GM19035 (cell line): ENCODE measurements at regions not wholly inside any gene's neighbourhood (a gene's known extent, or its start where the extent isn't known, plus 50 kb on each side); places are given as distances from the start of the nearest gene placed in this dataset.

ENCODE experiments used
- ATAC-seq: cut with Tn5 transposase; IDR thresholded peaks from one replicate; pipeline ENCODE4 v1.9.1; 2021; ENCODE audit not compliant: unreplicated experiment

GRCh38 chr15:39431376-39431775, 149.5 kb upstream of the THBS1 start:
- ATAC-seq = no peak

- no peak for ATAC-seq
Observed at GRCh38 chr15:39432026-39432425, 148.9 kb upstream of the THBS1 start.

GRCh38 chr15:39432912-39433348, 147.9 kb upstream of the THBS1 start:
- no peak for ATAC-seq

GRCh38 chr15:39433376-39433775, 147.5 kb upstream of the THBS1 start:
- ATAC-seq = no peak

- no peak for ATAC-seq
Observed at GRCh38 chr15:39434163-39434562, 146.7 kb upstream of the THBS1 start.

- no peak for ATAC-seq
Observed at GRCh38 chr15:39434751-39435238, 146.1 kb upstream of the THBS1 start.

- no peak for ATAC-seq
Observed at GRCh38 chr15:39435244-39435643, 145.6 kb upstream of the THBS1 start.

- ATAC-seq = no peak
Observed at GRCh38 chr15:39438260-39438659, 142.6 kb upstream of the THBS1 start.

GRCh38 chr15:39438799-39439592, 141.9 kb upstream of the THBS1 start:
- no peak for ATAC-seq

- no peak for ATAC-seq
Observed at GRCh38 chr15:39442898-39443297, 138.0 kb upstream of the THBS1 start.

- ATAC-seq = no peak
Observed at GRCh38 chr15:39443659-39444219, 137.1 kb upstream of the THBS1 start.

- ATAC-seq = no peak
Observed at GRCh38 chr15:39444735-39445470, 136.0 kb upstream of the THBS1 start.

- ATAC-seq = no peak
Observed at GRCh38 chr15:39445931-39446330, 134.9 kb upstream of the THBS1 start.

GRCh38 chr15:39447346-39447745, 133.5 kb upstream of the THBS1 start:
- no peak for ATAC-seq

- no peak for ATAC-seq
Observed at GRCh38 chr15:39447881-39448280, 133.0 kb upstream of the THBS1 start.

- no peak for ATAC-seq
Observed at GRCh38 chr15:39448409-39448808, 132.5 kb upstream of the THBS1 start.

- ATAC-seq = no peak
Observed at GRCh38 chr15:39451121-39451688, 129.7 kb upstream of the THBS1 start.

GRCh38 chr15:39451871-39452270, 129.0 kb upstream of the THBS1 start:
- ATAC-seq = no peak

- ATAC-seq = peak; percentile 95
Observed at GRCh38 chr15:39453620-39454019, 127.3 kb upstream of the THBS1 start.

- ATAC-seq = no peak
Observed at GRCh38 chr15:39454189-39454986, 126.5 kb upstream of the THBS1 start.
